Right atrium auricular region (tissue), 2 donors: ENCODE measurements at regions not wholly inside any gene's neighbourhood (a gene's known extent, or its start where the extent isn't known, plus 50 kb on each side); places are given as distances from the start of the nearest gene placed in this dataset.

Experiments
- DNase-seq: peaks from one replicate; pipeline ENCODE4 v3.0.0-alpha.2; 2019; ENCODE audit warnings: low spot score
- H3K27ac ChIP-seq, 2 donors: fragments of 200-600 bp; sonication (generic); 1 replicate in 1 of 2; 2 replicates in 1 of 2; pipeline ENCODE4 v1.5.1; 2016 to 2019
- H3K27me3 ChIP-seq, 2 donors: fragments of 200-600 bp; sonication (generic); one replicate each; pipeline versions ENCODE4 v1.5.1 to v1.6.0; 2017 to 2019
- H3K36me3 ChIP-seq: fragments of 200-600 bp; sonication (generic); one replicate; pipeline ENCODE4 v1.5.1; 2016
- H3K4me1 ChIP-seq, 2 donors: fragments of 200-600 bp; sonication (generic); one replicate each; pipeline versions ENCODE4 v1.5.1 to v1.6.0; 2017 to 2019
- H3K4me3 ChIP-seq, 2 donors: fragments of 200-600 bp; sonication (generic); 1 replicate in 1 of 2; 2 replicates in 1 of 2; pipeline ENCODE4 v1.5.1; 2017 to 2019; ENCODE audit warnings: mild to moderate bottlenecking in 1 of 2, moderate library complexity in 1 of 2
- H3K9me3 ChIP-seq, 2 donors: fragments of 200-600 bp; sonication (generic); one replicate each; pipeline ENCODE4 v1.5.1; 2019
- CTCF ChIP-seq, 2 donors: fragments of 200-600 bp; sonication (generic); IDR thresholded peaks; one replicate each; pipeline ENCODE4 v1.5.1; 2019; ENCODE audit warnings: antibody characterized with exemption in 2 of 2

DNA sequence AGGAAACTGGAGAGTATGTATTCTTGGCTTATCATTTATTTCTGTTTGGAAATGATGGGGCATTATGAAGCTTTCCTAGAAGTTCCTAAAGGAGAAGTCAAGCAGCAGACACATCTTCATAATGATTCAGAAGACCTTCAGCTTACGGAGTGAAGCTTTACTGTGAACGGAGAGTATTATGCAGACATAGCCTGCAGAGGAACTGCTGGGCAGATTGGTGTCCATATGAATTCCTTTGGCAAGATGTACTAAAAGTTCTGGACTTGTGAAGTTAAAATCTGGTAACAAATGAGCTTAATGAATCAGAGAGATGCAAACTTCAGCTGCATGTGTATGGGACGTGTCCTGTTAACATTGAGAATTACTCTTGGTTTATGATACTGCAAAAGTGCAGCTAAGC, 60.1 kb downstream of the NABP1 start:
- no peak overlapping the region for H3K27ac ChIP-seq
- H3K27me3 ChIP-seq, result no peaks in the 10 kb centered on the region
- H3K4me3 ChIP-seq, result no peak overlapping the region
- DNase-seq, result no peak
- H3K4me1 ChIP-seq, result no peaks in the 10 kb centered on the region
- H3K9me3 ChIP-seq, result no peaks in the 10 kb centered on the region
- no peaks in the 10 kb centered on the region for H3K36me3 ChIP-seq
- TF ChIP-seq CTCF (IDR thresholded peaks at IDR 0.05), result no peak

- no peaks in the 10 kb centered on the region for H3K36me3 ChIP-seq
- TF ChIP-seq CTCF (IDR thresholded peaks at IDR 0.05), result no peak
- H3K27ac ChIP-seq, result no peak overlapping the region
- no peaks in the 10 kb centered on the region for H3K4me1 ChIP-seq
- no peaks in the 10 kb centered on the region for H3K9me3 ChIP-seq
- DNase-seq, result no peak
- no peak overlapping the region for H3K4me3 ChIP-seq
- H3K27me3 ChIP-seq, result no peaks in the 10 kb centered on the region
These were observed 60.7 kb downstream of the NABP1 start for GRCh38 chr2:191738667-191739066.

DNA sequence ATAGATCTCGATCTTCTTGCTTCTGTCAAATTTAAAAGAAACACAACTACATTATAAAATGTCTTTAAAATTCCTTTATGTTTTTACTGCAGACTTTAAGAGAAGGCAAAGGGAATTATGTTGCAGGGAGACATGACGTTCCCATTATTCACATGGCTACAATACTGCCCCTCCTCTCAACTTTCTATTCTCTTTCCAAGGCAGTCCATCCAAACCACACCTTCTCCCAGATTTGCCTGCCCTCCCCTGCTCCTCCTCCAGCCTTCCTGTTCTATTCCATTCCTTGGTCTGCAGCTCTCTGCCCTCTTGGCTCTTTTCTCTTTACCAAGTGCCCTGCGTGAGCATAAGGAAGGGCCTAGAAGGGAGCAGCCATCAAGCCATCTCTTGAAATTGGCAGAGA, 61.3 kb downstream of the NABP1 start:
- H3K36me3 ChIP-seq, result no peaks in the 10 kb centered on the region
- TF ChIP-seq CTCF (IDR thresholded peaks at IDR 0.05), result no peak
- no peaks in the 10 kb centered on the region for H3K27me3 ChIP-seq
- DNase-seq, result no peak
- H3K4me3 ChIP-seq, result no peak overlapping the region
- H3K27ac ChIP-seq, result no peak overlapping the region
- no peaks in the 10 kb centered on the region for H3K9me3 ChIP-seq
- no peaks in the 10 kb centered on the region for H3K4me1 ChIP-seq

GRCh38 chr2:191740016-191740419, 62.1 kb downstream of the NABP1 start:
- no peak for TF ChIP-seq CTCF (IDR thresholded peaks at IDR 0.05)
- H3K36me3 ChIP-seq, result no peaks in the 10 kb centered on the region
- H3K4me3 ChIP-seq, result no peak overlapping the region
- H3K4me1 ChIP-seq, result no peaks in the 10 kb centered on the region
- no peaks in the 10 kb centered on the region for H3K9me3 ChIP-seq
- DNase-seq, result no peak
- H3K27me3 ChIP-seq, result no peaks in the 10 kb centered on the region
- H3K27ac ChIP-seq, result no peak overlapping the region

- TF ChIP-seq CTCF (IDR thresholded peaks at IDR 0.05), result no peak
- DNase-seq, result no peak
- Histone ChIP-seq H3K36me3 (no peaks in the 10 kb centered on the region), H3K4me1 (no peaks in the 10 kb centered on the region), H3K27ac (no peak overlapping the region), H3K9me3 (no peaks in the 10 kb centered on the region), H3K27me3 (no peaks in the 10 kb centered on the region), H3K4me3 (no peak overlapping the region)
These were observed 62.8 kb downstream of the NABP1 start for GRCh38 chr2:191740759-191741158.

DNA sequence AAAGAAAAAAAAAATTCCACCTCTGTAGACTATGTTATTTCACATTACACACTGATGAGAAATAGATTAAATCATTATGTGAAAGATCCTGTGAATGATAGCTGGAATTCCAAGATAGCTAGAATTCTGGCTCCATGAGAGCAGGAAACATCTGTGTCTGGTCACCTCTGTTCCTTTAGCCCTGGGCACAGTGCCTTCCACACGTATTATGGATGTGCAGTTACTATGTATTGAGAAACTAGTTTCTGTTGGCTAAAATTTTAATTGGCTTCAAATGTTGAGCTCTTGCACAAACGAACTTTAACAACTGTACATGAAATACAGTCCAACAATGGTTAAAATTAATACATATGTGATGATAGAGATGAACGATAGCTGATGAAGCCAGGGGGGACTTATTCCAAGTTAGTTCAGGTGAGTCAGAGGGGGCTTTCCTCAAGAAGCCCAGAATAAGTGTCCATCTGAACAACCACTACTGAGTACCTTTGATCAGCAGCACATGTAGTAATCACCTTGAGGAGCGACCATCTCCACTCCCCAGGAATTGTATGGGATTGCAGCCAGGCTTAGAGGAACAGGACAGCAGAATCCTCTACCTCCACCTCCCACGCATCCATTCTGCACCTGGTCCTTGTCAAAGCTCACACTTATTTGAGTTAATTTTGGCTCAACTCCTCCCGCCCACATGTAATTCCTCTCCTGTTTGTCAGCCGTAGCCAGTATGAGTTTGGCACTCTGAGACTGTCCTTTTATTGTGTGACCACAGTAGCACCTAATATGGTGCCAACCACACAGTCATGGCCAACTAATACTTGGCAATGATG, 68.6 kb downstream of the NABP1 start:
- no peak overlapping the region for H3K27ac ChIP-seq
- H3K4me3 ChIP-seq, result no peak overlapping the region
- H3K36me3 ChIP-seq, result no peaks in the 10 kb centered on the region
- DNase-seq, result no peak
- no peaks in the 10 kb centered on the region for H3K4me1 ChIP-seq
- no peak for TF ChIP-seq CTCF (IDR thresholded peaks at IDR 0.05)
- H3K27me3 ChIP-seq, result no peaks in the 10 kb centered on the region
- H3K9me3 ChIP-seq, result no peaks in the 10 kb centered on the region
